ENCODE measurements at regions not wholly inside any gene's neighbourhood (a gene's known extent, or its start where the extent isn't known, plus 50 kb on each side); places are given as distances from the start of the nearest gene placed in this dataset.

DNA sequence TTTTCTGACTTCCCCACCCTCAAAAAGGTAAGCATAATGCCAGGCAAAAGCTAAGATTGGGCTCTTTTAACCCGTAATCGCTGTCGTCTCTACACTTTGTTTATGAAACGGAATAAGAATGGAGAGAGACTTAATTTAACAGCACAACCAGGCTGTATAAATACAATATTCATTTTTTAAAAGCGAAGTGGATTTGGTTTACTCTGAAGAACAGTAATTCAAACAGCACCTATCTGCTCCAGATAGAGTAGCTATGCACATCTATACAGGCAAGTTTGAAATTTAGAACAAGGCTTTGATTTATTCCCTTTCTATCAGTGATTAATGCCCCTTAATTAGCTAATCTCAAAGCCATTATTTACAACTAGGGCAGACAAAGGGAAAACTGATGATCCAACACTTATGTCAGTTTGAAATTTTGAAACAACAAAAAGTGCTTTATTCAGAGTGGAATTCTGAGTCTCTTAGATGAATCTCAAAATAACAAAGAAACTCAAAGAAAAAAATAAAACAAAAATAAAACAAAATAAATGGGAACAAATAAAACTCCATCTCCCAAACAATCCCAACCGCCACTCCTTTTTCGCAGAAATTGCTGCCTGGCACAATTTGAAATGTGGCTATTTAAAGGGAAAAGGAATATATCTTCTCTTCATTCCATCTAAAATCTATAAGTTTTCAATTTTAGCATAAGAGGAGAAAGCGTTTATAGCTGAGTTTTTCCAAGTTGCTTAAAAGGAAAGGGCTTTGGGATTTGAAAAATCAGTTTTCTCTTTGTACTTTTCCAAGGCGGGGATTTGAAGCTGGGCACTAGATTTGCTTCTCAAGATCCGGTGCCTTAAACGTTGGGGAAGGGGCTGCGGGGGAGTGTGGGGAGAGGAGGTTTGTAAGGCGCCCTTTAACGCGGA, 298.6 kb downstream of the PARP8 start:
- no peak for DNase-seq

DNA sequence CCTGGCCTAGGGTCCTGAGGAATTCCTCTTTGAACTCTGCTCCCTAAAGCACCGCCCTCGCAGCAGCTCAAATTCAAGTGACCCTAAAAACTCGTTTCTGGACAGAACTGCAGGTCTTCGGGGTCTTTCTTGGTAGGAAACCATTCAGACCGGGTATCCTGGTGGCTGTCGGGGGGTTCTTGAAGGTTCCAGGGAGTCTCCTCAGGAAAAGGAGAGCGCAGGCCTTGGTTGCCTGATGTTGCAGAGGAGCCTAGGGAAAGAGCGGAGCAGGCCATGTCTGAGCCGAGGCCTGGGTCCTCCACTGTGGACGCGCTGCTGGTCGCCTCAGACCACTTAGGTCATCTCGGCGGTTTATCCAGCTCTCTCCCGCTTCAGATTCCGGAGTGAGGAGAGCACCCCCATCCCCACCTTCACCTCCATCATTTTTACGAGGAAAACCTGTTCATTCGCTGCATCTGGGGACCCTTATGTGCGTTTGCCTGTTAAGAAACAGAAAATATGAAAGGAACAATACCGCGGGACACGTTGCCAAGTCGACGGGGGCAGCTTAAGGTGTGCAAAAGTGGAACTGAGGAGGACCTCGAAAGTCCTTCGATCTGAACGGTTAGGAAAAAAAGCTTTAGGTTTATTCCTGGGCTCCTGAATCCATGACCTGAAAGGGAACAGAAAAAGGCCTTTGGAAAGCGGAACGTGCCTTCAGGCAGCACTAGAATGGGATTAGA, 299.4 kb downstream of the PARP8 start:
- DNase-seq = no peak

DNA sequence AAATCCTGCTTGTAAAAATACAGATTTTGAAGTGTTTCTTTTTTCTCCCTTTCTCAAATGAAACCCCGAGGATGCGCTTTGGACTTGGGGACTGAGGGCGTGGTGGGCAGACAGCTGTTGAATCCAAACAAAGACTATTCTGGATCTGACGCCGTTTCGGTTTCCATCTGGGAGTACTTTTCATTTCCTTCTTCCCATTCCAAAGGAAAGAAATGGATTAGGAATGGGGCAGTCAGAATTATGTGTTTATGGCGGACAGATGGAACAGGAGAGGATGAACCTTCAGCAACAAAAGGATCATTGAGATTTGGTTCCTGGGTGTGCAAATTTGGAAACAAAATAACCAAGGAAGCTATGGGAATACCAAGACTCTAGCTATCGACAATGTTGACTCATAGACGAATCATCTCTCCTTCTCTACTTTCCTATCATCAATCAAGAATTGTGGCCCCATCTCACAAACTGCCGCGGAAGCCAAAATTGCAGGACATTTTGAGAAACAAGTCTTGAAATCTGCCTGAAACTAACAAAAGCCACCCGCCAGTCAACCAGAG, 300.6 kb downstream of the PARP8 start:
- DNase-seq = no peak

DNA sequence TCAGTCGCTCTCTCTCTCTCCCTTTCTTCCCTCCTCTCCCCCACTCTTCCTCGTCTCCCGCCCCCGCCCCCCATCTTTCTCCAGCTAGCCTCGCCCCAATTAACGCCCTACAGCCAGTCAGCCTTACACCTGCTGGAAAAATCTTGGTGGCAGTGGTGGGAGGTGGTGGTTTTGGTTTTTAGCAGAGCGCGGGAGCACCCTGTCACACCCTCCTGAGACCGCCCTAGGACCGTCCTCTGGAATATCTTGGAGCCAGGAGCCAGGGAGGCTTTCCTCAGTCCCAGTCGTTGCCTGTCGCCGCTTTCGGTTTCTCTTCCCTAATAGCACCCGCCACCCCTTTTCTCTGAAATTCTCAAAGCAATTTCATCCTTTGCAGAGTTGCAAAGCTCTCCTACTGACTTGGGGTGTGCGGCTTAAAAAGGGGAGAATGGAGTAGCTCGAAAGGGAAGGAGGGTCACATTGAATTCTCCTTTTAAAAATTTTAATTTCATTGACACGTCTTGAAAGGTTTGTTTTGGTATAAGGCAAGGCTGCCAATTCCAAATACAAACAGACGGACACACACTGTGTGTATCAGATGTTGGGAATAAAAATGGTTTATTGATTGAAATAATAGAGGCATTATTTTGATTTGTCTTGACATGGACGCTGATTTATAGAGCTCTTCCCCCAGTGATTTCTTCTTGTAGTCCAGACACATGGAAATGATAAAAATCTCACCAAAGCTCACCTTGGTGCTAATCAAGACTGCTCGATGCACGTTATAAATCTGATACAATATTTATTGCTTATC, 301.3 kb downstream of the PARP8 start:
- DNase-seq = no peak

DNA sequence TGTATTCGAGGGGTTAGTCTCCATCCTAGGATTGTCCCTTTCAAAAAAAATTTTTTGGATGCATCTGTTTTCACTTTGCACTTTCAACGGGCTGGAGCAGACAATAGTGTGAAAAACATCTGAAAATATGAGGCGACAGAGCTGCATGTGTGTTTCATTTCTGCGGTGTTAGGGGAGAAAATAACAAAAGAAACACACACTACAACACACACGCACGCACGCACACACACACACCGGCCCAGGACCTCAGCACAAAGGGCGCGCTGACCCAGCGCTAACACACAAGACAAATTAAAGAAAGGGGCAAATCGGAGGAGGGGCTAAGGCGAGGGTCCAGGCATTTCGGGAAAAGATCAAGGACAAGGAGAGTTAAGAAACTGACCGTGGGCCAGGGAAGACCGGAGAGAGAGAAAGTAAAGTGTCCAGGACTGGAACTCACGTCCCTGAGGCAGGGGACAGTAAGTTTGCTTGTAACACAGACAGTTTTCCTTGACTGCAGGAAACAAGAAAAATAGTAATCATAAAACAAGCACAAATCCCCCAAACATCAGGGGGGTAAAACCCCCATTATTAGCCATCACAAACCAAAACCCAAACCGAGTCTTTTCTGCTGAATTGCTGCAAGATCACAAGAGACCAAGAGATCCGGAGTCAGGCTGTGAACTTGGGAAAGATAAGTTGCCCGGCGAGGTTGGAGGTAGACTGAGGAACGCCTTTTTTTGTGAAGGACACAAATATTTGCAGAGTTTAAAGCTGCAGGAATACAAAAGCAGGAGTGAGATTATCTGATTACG, 302.1 kb downstream of the PARP8 start:
- no peak for DNase-seq

DNA sequence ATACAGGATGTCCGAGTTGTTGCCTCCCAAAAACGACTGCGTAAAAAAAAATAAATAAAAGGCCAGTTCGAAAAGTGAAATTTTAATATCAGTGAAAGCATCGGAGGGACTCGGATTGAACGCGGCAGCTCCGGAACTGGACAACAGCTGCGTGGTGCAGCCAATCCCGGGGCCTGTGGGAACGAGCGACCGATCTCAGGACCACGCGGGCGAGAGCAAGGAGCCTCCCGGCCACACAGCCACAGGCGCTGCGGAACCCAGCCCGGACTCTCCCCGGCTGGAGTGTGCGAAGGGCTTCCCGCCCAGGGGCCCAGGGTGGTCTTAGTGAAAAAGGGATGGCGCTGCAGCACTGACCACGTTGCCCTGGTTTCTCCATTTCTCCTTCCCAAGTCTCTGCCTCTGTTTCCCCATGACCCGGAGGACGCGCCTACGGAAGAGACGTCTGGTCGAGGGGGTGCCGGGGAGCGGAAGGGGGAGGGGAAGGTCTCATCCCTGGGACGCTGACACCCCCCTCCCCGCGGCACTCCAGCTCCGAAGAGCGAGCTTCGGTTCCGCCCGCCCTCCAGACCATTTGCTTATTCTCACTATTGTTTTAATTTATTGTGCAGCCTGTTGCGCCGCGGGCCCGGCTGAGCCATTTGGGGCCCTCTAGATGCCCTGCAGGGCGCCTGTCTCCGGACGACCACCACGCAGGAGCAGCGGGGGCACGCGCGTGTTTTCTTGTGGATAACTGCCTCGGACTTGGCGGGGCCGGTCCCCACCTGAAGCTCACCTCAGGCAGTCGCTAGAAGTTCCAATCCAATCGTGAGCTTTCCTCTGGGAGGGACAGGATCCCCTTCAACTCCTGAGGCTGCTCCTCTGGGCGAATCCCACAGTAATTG, 303.0 kb downstream of the PARP8 start:
- peak; percentile 31 for DNase-seq

DNA sequence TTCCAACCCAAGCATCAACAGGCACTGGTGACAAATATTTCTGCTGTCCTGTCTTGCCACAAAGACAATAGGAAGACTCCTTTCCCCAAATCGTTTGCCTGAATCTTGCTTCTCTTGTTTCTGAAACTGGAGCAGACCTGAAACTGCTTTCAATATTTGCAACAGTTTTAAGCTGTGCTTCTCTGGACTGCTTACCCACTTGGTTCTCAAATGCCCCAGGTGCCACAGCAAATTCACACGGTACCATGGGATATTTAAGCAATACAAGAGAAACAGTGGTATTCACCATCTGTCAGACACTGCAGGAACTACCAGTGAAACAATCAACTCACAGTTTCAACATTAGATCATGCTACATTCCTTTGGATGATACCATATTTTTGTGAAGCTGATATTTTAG, 309.4 kb downstream of the PARP8 start:
- no peak for DNase-seq

DNA sequence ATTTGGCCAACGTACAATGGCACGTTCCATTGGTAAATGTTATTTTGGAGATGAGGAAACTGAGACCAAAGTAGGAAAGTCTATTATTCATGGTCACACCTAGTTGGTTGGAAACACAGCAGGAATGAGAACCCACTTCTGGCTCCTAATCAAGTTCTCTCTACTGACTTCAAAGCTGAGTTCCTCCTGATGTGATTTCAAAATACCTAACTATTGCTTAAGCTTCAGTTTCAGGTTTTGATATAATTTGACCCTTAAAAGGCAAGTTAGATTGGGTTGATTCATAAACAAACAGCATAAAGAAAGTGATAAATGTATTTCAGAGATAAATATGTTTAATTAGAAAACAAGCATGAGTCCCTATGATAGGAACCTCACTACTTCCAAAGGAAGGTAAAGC, 312.5 kb downstream of the PARP8 start:
- no peak for DNase-seq

DNA sequence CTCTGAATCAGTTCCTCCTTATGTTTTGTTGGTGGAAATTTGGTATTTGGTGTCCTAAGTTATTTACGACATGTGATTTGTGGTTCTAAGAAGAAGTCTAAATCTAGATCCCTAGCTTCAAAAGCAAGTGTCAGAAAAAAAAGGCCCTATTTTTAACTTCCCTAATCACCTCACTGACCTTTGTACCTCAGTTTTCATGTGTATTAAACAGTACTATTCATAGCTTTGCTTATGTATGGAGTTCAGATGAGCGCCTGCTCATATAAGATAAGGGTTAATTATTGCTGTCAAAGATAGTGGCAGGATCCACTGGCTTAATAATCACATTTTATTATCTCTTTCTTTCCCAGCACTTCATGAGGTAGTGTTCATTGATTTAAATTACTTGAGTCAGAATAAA, 318.2 kb downstream of the PARP8 start:
- no peak for DNase-seq

DNA sequence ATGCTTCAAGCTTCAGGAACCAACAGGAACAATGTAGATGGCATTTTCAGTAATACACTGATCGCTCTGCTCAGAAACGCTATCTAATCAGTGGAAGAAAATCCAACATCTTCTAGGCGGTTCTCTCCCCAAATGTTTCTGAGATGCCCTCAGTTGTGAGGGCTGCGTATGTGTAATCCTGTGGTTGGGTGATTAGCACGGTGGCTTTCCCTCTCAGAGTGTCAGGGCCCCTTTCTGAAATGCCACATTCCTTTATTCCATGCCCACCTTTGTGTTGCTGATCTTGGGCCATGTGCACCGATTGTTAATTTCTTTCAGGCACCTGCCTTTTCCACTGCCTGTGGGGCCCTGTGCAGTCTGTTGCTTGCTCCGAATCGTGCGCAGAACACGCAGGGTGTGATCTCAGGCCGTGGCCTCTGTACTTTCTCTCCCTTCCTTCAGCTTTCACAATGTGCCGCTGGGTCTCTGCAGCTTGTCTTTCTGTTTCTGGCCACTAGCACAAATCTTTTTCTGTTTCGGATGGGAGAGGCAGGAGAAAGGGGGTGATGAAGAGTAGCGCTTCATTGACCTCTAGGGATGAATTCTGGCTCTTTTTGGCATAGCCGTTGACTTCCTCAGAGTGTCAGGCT, 324.0 kb downstream of the PARP8 start:
- no peak for DNase-seq

DNA sequence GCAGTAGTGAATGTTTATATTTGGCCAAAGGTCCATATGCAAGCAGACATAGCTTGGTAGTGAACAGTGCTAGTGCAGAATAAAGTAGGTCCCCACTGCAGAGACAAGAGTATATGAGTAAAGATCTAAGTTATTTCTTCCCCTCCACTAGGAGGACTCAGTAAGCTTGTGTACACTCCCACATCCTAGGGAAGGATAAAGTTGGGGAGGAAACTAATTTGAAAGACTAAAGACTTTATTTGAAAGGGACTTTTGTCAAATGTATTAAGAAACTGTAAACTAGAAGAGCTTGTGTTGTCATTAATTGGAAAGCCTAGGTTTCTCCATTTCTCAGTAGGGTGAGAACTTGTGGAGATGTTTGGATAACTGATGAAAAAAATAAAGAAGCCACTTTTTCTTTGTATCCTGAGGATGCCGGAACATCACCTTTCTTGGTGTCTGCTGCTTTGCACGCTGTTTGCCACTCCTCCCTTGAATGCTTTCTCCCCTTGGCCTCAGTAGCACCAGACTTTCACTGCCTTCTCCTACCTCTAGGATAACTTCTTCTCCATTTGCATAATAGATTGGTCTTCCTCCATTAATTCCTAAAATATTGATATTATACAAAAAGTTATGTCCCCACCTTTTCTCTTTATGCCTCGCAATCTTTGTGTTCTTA, 329.0 kb downstream of the PARP8 start:
- DNase-seq = no peak

DNA sequence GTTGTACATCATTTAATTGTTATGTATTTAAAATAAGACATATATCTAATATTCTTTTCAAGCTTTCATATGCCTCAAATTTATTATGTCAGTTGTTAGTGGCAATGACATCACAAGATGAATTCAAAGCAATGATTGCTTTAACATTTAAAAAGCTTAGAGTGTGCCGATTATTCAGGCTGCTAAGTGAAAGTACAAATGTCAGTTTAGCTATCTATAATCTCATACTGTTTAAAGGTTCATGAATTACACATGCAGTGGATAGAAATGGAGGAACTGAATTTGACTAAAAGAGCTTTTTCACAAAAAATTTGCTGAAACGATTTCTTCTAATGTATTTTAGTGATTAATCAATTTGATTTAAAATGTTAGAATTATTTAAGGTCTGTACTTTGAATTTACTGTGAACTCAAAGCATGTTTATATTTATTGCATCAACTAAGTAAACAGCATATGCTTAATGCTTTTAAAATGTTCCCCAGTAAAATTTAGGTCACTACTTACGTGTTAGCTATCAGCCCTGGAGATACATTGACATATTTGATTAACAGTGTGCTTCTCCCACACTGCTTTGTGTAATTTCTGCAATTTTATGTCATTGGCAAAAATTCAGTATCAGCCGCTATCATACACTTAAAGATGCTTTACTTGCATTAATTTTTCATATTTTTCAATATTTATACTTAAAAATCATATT, 334.9 kb downstream of the PARP8 start:
- DNase-seq = no peak

DNA sequence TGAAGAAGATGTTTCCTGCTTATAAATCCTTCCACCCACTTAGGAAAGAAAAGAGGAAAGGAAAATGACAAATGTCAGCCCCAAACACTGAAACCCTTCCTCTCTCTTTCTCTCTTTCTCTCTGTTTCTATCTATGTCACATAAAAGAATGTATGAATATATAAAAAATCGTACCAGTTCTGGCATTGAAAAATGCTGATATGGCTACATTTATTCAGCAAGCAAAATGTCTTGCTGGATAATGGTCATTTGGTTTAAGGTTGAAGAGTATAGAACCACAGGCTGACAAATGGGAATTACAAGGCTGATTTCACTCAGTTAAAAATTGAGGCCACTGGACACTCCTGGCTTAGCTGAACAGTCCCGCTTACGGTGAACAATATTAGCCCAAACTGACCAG, 335.9 kb downstream of the PARP8 start:
- DNase-seq = no peak

DNA sequence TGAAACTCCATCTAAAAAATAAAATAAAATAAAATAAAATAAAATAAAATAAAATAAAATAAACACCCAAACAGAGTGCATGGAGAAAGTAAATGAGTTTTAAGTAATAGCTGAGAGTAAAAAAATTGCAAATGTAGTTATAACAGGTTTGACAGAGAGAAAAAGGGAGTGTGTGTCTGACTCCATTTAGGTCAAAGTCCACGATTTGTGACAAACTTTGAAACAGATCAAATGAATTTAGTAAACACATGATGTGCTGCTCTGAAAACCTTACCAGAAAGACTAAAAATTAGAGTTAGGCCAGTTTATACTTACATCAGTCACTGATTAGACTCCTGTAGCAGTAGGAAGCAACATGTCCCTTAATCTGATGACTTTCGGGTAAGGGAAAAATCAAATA, 346.6 kb downstream of the PARP8 start:
- DNase-seq = no peak

DNA sequence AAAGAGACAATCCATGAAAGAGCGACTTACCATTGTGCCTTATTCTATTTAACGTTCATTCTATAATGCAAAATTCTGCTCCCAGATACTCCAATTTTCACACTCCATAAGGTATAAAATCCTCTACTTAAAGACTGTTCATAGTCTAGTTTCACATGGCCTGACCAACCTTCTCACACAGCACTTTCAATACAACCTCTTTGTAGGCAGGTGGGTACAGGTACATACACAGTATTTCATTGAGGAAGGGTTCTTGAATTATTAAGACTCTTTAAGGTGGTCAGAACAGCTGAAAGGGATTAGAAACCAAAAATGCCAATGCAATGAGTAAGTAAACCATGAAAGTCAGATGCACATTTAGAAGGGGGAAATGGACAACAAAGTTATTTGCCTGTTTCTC, 352.0 kb downstream of the PARP8 start:
- no peak for DNase-seq

DNA sequence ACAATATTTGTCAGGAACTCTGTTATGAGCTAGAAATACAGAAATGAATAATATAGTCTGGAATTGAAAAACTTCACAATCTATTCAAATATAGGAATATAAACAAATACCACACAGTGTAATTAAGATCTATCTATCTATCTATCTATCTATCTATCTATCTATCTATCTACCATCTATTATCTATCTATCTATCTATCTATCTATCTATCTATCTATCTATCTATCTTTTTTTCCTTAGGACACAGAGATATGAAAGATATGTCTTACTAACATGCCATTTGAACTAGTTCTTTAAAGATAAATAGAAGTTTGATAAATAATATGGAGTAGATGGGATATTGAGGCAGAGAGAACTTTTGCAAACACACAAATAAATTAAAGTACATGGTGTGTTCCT, 357.8 kb downstream of the PARP8 start:
- no peak for DNase-seq

DNA sequence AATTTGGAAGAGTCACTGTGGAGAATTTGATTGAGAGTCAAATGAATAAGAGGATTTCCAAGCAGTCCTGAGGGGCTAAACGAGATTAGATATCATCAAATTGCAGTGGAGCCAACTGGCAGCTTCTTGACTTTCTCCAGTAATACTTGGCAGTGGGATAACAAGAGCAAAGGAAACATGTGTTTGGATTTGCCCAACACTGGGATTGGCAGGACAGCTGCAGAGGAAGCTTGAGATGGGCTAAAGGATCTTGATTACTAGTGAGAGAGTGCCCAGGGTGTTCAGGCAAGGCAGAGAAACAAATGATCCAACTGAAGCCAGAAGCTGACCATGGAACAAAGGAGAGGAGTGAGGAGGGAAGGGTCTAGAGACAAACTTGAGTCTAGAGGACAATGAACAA, 356.0 kb upstream of the ISL1 start:
- DNase-seq = no peak

DNA sequence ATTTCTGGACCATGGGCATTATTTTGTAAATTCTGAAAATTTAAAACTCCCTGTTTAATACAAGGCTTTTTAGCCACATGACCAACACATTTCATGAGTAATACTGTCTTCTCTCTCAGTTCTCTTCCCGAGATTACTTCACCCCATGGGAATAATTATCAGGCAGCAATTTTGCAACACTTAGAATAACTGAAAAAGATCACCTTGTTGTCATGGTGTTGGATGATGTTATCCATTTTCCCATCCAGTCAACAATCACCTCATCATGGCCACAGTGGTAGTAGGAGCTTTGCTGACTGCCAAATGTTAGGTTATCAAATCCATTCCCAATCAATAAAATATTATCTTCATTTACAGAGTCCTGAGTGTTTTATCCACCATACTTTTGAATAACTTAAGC, 354.9 kb upstream of the ISL1 start:
- DNase-seq = no peak

DNA sequence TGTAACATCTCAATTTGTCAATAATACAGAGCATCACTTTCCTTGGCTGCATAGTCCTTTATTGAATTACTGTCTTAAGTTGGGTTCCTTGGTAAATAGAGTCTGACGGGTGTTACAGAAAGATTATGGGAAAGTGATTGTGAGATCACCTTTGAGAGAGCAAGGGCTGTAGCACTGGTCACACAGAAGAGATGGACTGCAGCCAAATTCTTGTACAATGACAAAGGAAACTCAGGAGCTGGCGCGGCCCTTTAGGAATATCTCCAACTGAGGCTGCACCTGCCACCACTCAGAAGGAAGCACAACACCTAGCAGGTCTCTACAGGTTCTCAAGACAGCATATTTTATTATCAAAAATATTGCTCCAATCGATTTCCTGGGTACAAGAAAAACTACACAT, 350.0 kb upstream of the ISL1 start:
- DNase-seq = no peak

All from femur (tissue), 1 donor.